Transverse colon (tissue), 4 donors: ENCODE measurements at regions not wholly inside any gene's neighbourhood (a gene's known extent, or its start where the extent isn't known, plus 50 kb on each side); places are given as distances from the start of the nearest gene placed in this dataset.

ENCODE experiments used
- DNase-seq: peaks from one replicate; pipeline ENCODE4 v3.0.0-alpha.2; 2019
- H3K27ac ChIP-seq, 4 donors: fragments of 200-600 bp; sonication (generic); 2 replicates each; pipeline ENCODE4 v1.5.1; 2016 to 2018; ENCODE audit warnings: inconsistent platforms in 4 of 4
- H3K27me3 ChIP-seq: fragments of 200-600 bp; sonication (generic); 2 replicates; pipeline ENCODE4 v1.5.1; 2017; ENCODE audit warnings: inconsistent platforms
- H3K36me3 ChIP-seq, 4 donors: fragments of 200-600 bp; sonication (generic); 2 replicates each; pipeline ENCODE4 v1.5.1; 2017 to 2019; ENCODE audit warnings: inconsistent platforms in 4 of 4
- H3K4me1 ChIP-seq, 4 donors: fragments of 200-600 bp; sonication (generic); 2 replicates each; pipeline ENCODE4 v1.5.1; 2017 to 2020; ENCODE audit warnings: inconsistent platforms in 4 of 4
- H3K4me3 ChIP-seq, 4 donors: fragments of 200-600 bp; sonication (generic); 1 replicate in 1 of 4; 2 replicates in 3 of 4; pipeline versions ENCODE4 v1.5.1 to v1.6.1; 2017 to 2019; ENCODE audit warnings: inconsistent platforms in 4 of 4
- H3K9me3 ChIP-seq, 2 donors: fragments of 200-600 bp; sonication (generic); 2 replicates each; pipeline ENCODE4 v1.5.1; 2017 to 2019; ENCODE audit warnings: inconsistent platforms in 2 of 2
- CTCF ChIP-seq, 5 experiments: fragments of 200-600 bp in 3 of 5; fragments of 450-650 bp in 2 of 5; sonication (generic) in 3 of 5; IDR thresholded peaks; 1 replicate in 2 of 5; 2 replicates in 3 of 5; pipeline ENCODE4 v1.5.1; 2016 to 2017; ENCODE audit warnings: antibody characterized with exemption in 5 of 5, inconsistent platforms in 3 of 5, mild to moderate bottlenecking in 2 of 5, moderate library complexity in 1 of 5
- EP300 ChIP-seq: sonication (generic); formaldehyde crosslinking; IDR thresholded peaks from one replicate; pipeline ENCODE4 v1.6.1; 2017; ENCODE audit warnings: antibody characterized with exemption, low read depth
- POLR2A ChIP-seq: fragments of 450-650 bp; IDR thresholded peaks from one replicate; pipeline ENCODE4 v1.6.1; 2016; ENCODE audit warnings: antibody characterized with exemption, mild to moderate bottlenecking, moderate library complexity
- POLR2AphosphoS5 ChIP-seq, 3 donors: sonication (generic); formaldehyde crosslinking; IDR thresholded peaks; one replicate each; pipeline ENCODE4 v1.6.1; 2016; ENCODE audit warnings: antibody characterized with exemption in 3 of 3
- WGBS, 2 donors: methylation state at CpG; one replicate each; pipeline ENCODE4 v1.1.5; 2018; ENCODE audit warnings: low coverage in 1 of 2; 5-methylcytosine and 5-hydroxymethylcytosine counted together
- in situ Hi-C, 4 donors: fragments of 200-750 bp; cut with MboI; loops; one replicate each; pipeline versions ENCODE4 v1.15.0 to v1.15.1; 2017; ENCODE audit warnings: low sequenced_read_pairs in 3 of 4, low pct_ligation_motif_present in 1 of 4, low pct_unique_long_range_greater_than_20kb in 1 of 4
- intact Hi-C: fragments of 100-400 bp; cut with DNase I; formaldehyde crosslinking; loops from one replicate; pipeline ENCODE4 v1.15.1; 2023; ENCODE audit warnings: low total_unique reads

- no peak for TF ChIP-seq POLR2AphosphoS5 (IDR thresholded peaks at IDR 0.05)
- no peak for TF ChIP-seq POLR2A
- no peak for TF ChIP-seq EP300
- no peak for TF ChIP-seq CTCF (IDR thresholded peaks at IDR 0.05)
- Histone ChIP-seq H3K4me1 (no peaks in the 10 kb centered on the region), H3K36me3 (no peaks in the 10 kb centered on the region), H3K27ac (no peak overlapping the region), H3K9me3 (no peaks in the 10 kb centered on the region), H3K27me3 (no peaks in the 10 kb centered on the region), H3K4me3 (no peak overlapping the region)
- no peak for DNase-seq
- in situ Hi-C loops (no loop called here), intact Hi-C loops (no loop called here)
- 40 to 54% methylated on average over 4 of the region's 4 CpGs for WGBS, 2 donors
Measured at GRCh38 chr12:61490526-61491498, 769.4 kb upstream of the USP15 start.

- intact Hi-C loops (no loop called here), in situ Hi-C loops (no loop called here)
- Histone ChIP-seq H3K27me3 (no peaks in the 10 kb centered on the region), H3K4me3 (no peak overlapping the region), H3K27ac (no peak overlapping the region), H3K36me3 (no peaks in the 10 kb centered on the region), H3K4me1 (no peaks in the 10 kb centered on the region), H3K9me3 (no peaks in the 10 kb centered on the region)
- DNase-seq, result no peak
- TF ChIP-seq POLR2AphosphoS5 (IDR thresholded peaks at IDR 0.05), result no peak
- no peak for TF ChIP-seq CTCF (IDR thresholded peaks at IDR 0.05)
- TF ChIP-seq EP300, result no peak
- TF ChIP-seq POLR2A, result no peak
Measured at GRCh38 chr12:61502179-61502578, 758.0 kb upstream of the USP15 start.

- in situ Hi-C loops, result no loop called here
- no peak for DNase-seq
- Histone ChIP-seq H3K4me1 (no peaks in the 10 kb centered on the region), H3K36me3 (no peaks in the 10 kb centered on the region), H3K4me3 (no peak overlapping the region), H3K27ac (no peak overlapping the region), H3K27me3 (no peaks in the 10 kb centered on the region), H3K9me3 (no peaks in the 10 kb centered on the region)
- intact Hi-C loops, result no loop called here
- WGBS, 2 donors, result 14% methylated on average over 1 of the region's 1 CpG
- TF ChIP-seq POLR2AphosphoS5 (IDR thresholded peaks at IDR 0.05) (no peak), POLR2A (no peak)
Measured at GRCh38 chr12:61504396-61505080, 755.7 kb upstream of the USP15 start.

GRCh38 chr12:61513499-61513898 lies 746.7 kb upstream of the USP15 start:
- Histone ChIP-seq H3K27me3 (no peaks in the 10 kb centered on the region), H3K9me3 (no peaks in the 10 kb centered on the region), H3K27ac (no peak overlapping the region), H3K4me3 (no peak overlapping the region), H3K4me1 (no peaks in the 10 kb centered on the region), H3K36me3 (no peaks in the 10 kb centered on the region)
- DNase-seq, result no peak
- intact Hi-C loops (no loop called here), in situ Hi-C loops (no loop called here)
- TF ChIP-seq POLR2A (no peak), EP300 (no peak), POLR2AphosphoS5 (IDR thresholded peaks at IDR 0.05) (no peak), CTCF (IDR thresholded peaks at IDR 0.05) (no peak)
- 63 to 68% methylated on average over 2 of the region's 2 CpGs for WGBS, 2 donors
